IPS-18c (cell line): ENCODE measurements at regions not wholly inside any gene's neighbourhood (a gene's known extent, or its start where the extent isn't known, plus 50 kb on each side); places are given as distances from the start of the nearest gene placed in this dataset.

Source experiments
- H3K4me3 ChIP-seq: 2 replicates; pipeline ENCODE4 v1.7.0; 2013; ENCODE audit warnings: low read depth, mild to moderate bottlenecking, low read length, moderate library complexity; ENCODE audit not compliant: insufficient read depth
- H3K9me3 ChIP-seq: one replicate; pipeline ENCODE4 v1.6.1; 2013; ENCODE audit warnings: mild to moderate bottlenecking, low read length, moderate library complexity; ENCODE audit not compliant: control insufficient read depth, insufficient read depth

GRCh38 chr2:40507432-40507831 is 55.5 kb upstream of the SLC8A1 start:
- Histone ChIP-seq H3K9me3 (no peaks in the 10 kb centered on the region), H3K4me3 (no peak overlapping the region)

- no peaks in the 10 kb centered on the region for H3K9me3 ChIP-seq
- H3K4me3 ChIP-seq: no peak overlapping the region
Measured at GRCh38 chr2:40510304-40510703, 58.4 kb upstream of the SLC8A1 start.

- H3K9me3 ChIP-seq: no peaks in the 10 kb centered on the region
- no peak overlapping the region for H3K4me3 ChIP-seq
Measured at GRCh38 chr2:40511661-40512213, 59.8 kb upstream of the SLC8A1 start.

GRCh38 chr2:40512256-40512655 is 60.4 kb upstream of the SLC8A1 start:
- Histone ChIP-seq H3K4me3 (no peak overlapping the region), H3K9me3 (no peaks in the 10 kb centered on the region)

DNA sequence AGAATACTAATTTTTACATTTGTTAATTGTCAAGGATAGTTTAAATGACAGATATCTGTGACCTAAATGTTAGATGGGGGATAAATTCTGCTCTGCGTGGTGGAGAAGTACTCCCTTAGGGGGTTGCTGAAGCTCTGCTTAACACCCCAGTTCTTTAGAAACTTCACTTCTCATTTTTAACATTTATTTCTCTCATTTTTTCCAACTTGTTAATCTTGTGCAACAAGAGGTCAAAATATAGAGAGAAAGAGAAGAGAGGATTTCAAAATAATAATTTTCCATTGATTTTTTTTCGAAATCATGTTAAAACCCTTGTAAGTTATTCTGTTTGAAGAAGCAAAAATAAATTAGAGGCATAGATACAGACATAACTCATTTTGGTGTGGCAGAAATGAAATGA is 61.3 kb upstream of the SLC8A1 start:
- Histone ChIP-seq H3K4me3 (no peak overlapping the region), H3K9me3 (no peaks in the 10 kb centered on the region)

DNA sequence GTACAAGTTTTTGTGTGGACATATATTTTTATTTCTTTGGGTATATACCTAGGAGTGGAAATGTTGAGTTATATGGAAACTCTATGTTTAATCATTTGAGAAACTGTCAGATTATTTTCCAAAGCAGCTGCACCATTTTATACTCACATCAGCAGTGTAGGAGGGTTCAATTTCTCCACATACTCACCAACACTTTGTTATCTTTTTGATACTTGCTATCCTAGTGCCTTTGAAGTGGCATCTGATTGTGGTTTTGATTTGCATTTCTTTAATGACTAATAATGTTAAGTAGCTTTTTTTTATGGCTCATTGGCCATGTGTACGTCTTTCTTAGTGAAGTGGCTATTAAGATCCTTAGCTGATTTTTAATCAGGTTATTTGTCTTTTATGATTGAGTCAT is 64.7 kb upstream of the SLC8A1 start:
- Histone ChIP-seq H3K9me3 (no peaks in the 10 kb centered on the region), H3K4me3 (no peak overlapping the region)

DNA sequence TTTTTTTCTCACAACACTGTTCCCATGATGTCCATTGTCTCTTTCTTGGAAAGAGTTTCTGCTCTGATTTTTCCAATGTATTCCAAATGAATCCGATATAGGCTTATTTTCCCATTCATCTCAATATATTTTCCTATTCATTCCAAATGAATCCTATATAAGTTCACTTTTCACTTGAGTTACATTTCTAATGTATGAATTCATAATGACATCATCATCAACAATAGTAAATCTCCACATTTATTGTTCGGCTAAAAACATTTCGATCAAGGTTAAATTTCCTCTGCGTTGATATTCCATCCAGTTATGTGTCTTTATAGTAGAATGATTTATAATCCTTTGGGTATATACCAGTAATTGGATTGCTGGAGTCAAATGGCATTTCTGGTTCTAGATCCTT is 76.7 kb upstream of the SLC8A1 start:
- H3K9me3 ChIP-seq: no peaks in the 10 kb centered on the region
- no peak overlapping the region for H3K4me3 ChIP-seq

GRCh38 chr2:40531359-40531758 is 79.5 kb upstream of the SLC8A1 start:
- H3K9me3 ChIP-seq: no peaks in the 10 kb centered on the region
- no peak overlapping the region for H3K4me3 ChIP-seq

GRCh38 chr2:40534528-40534927 is 82.6 kb upstream of the SLC8A1 start:
- no peak overlapping the region for H3K4me3 ChIP-seq

DNA sequence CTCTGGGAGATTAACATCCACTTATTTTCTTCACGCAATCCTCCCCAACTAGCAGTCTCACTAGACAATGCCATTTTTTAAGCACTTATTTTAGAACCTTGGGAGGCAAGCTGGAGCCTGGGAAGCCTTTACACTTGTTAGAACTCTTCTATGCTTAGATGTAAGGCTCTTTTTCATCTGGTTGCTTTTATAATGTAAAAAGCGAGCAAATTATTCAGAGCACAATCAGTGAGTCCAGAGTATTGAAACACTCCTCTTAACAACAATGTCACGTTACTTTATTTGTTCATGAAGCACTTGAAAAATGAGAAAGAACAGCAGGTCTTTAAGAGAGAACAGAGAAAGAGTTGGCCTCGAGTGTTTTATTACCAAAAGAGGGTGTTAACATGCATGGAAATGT is 84.1 kb upstream of the SLC8A1 start:
- Histone ChIP-seq H3K4me3 (no peak overlapping the region), H3K9me3 (peaks cover 2% of the 10 kb centered on the region)

More at GRCh38 chr2:40534528-40534927, 82.6 kb upstream of the SLC8A1 start:
- peaks cover 2% of the 10 kb centered on the region for H3K9me3 ChIP-seq

GRCh38 chr2:40540026-40540425 is 88.1 kb upstream of the SLC8A1 start:
- no peak overlapping the region for H3K4me3 ChIP-seq
- H3K9me3 ChIP-seq: peaks cover 2% of the 10 kb centered on the region

DNA sequence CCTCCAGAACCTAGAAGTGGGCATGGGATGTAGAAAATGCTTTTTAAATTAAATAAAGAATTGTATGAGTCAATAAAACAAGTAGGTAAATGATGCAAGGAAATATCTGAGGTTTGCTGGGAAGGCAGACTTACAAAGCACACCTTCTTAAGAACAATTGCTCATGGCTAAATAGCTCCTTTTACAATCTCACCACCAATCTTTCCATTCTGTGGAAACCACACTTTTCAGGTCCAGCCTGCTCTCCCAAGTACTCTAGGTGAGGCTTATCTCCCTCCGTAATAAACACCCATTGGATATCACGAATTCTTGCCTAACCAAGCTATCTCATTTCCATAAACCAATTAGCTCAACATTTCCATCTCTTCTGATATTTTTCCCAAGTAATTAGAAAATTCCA is 91.5 kb upstream of the SLC8A1 start:
- no peak overlapping the region for H3K4me3 ChIP-seq

GRCh38 chr2:40544072-40544471 is 92.2 kb upstream of the SLC8A1 start:
- H3K9me3 ChIP-seq: no peaks in the 10 kb centered on the region

More for the DNA sequence above, 91.5 kb upstream of the SLC8A1 start:
- H3K9me3 ChIP-seq: no peaks in the 10 kb centered on the region

DNA sequence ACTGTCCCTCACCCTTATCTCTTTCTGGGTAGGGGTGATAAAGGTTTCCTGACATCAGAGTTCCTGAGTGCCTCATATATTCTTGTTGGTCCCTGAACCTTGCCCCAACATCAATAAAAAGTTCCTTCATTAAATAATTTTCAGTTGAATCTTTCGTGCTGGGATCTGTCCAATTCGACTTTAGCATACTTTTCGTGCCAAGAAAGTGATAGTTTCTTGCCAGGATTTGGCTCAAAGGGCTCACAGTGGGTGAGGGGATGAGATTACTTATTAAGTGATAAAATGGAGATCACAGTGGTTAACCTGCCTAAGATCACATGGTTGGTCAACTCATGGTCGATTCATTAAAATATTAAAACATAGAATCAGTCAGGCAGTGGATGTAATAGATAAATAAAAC is 93.8 kb upstream of the SLC8A1 start:
- Histone ChIP-seq H3K9me3 (no peaks in the 10 kb centered on the region), H3K4me3 (no peak overlapping the region)

More at GRCh38 chr2:40544072-40544471, 92.2 kb upstream of the SLC8A1 start:
- no peak overlapping the region for H3K4me3 ChIP-seq

DNA sequence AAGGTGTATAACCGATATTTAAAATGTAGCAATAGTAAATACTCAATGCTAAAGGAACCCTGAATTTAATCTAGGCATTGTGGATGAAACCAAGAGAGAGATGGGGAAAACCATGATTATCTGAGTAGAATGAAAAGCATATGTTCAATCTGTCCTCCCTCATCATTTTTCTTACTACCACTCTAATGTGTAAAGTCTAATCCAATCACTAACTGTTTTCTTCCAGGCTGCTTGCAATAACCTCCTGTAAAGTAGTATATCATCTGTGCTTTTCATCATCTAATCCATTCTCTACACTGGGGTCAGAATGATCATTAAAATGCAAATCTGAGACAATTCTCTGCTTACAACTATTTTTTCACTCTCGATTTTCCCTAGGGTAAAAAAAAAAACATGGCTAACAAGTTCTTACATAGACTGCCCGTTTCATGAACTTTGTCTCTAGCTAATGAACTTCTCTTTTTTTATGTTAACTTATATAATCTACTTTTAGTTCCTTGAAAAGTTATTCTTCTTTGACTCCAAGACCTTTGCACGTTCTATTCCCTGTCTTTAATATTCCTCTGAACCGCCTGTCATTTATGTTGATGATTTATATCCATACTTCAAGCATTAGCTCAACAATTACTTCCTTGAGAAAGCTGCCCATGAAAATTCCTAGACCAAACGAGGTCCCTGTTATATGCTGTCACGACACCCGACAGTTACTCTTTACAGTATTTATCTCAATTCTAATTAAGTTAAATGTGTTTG is 94.7 kb upstream of the SLC8A1 start:
- H3K9me3 ChIP-seq: no peaks in the 10 kb centered on the region

GRCh38 chr2:40548521-40548920 is 96.6 kb upstream of the SLC8A1 start:
- Histone ChIP-seq H3K9me3 (no peaks in the 10 kb centered on the region), H3K4me3 (no peak overlapping the region)

More for the DNA sequence above, 94.7 kb upstream of the SLC8A1 start:
- no peak overlapping the region for H3K4me3 ChIP-seq

DNA sequence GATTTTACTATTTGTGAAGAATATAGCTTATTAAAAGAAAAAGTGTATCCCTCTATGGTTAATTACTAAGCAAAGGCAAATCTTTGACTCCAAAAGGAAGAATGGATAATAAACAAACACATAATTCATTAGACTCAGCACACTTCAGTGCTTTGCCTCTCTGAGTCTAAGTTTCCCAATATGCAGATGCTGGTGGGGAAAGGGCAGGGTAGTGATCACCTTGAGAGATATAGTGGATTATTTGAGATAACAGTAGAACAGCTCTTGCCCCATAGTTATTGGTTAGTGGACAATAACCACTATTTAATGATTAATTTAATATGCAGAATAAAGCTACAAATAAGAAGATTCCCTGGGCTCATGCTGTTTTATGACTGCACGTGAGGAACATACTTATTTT is 98.2 kb upstream of the SLC8A1 start:
- Histone ChIP-seq H3K9me3 (no peaks in the 10 kb centered on the region), H3K4me3 (no peak overlapping the region)

- no peak overlapping the region for H3K4me3 ChIP-seq
- no peaks in the 10 kb centered on the region for H3K9me3 ChIP-seq
Measured at GRCh38 chr2:40551081-40551480, 99.2 kb upstream of the SLC8A1 start.
